Liver (tissue), 8 donors: ENCODE measurements at regions not wholly inside any gene's neighbourhood (a gene's known extent, or its start where the extent isn't known, plus 50 kb on each side); places are given as distances from the start of the nearest gene placed in this dataset.
A peak's percentile ranks its signal among the peaks of the same experiment; 100 is the strongest.

Experiments used
- DNase-seq: peaks from one replicate; pipeline ENCODE4 v3.0.0-alpha.2; 2017; ENCODE audit warnings: low spot score
- H3K27ac ChIP-seq, 2 donors: one replicate each; pipeline ENCODE4 v1.7.0; 2013; ENCODE audit warnings: inconsistent platforms in 2 of 2, low read length in 2 of 2, control low read depth in 1 of 2, low read depth in 1 of 2, mild to moderate bottlenecking in 1 of 2
- H3K27me3 ChIP-seq, 4 donors: one replicate each; pipeline versions ENCODE4 v1.6.1 to v1.7.0; 2013; ENCODE audit warnings: low read length in 3 of 4, inconsistent platforms in 1 of 4, mild to moderate bottlenecking in 1 of 4, moderate library complexity in 1 of 4; ENCODE audit not compliant: control insufficient read depth in 4 of 4, insufficient read depth in 4 of 4
- H3K36me3 ChIP-seq, 4 donors: one replicate each; pipeline versions ENCODE4 v1.6.1 to v1.7.0; 2013; ENCODE audit warnings: low read length in 3 of 4, mild to moderate bottlenecking in 3 of 4, low read depth in 1 of 4, moderate library complexity in 1 of 4; ENCODE audit not compliant: control insufficient read depth in 4 of 4, insufficient read depth in 3 of 4
- H3K4me1 ChIP-seq, 4 donors: one replicate each; pipeline versions ENCODE4 v1.6.1 to v1.7.0; 2013; ENCODE audit warnings: low read length in 3 of 4, mild to moderate bottlenecking in 3 of 4, moderate library complexity in 1 of 4; ENCODE audit not compliant: control insufficient read depth in 4 of 4, insufficient read depth in 4 of 4
- H3K4me3 ChIP-seq, 3 donors: one replicate each; pipeline versions ENCODE4 v1.6.1 to v1.7.0; 2013; ENCODE audit warnings: low read length in 3 of 3, control low read depth in 1 of 3, low read depth in 1 of 3, mild to moderate bottlenecking in 1 of 3
- H3K9ac ChIP-seq, 2 donors: one replicate each; pipeline ENCODE4 v1.7.0; 2013; ENCODE audit warnings: low read length in 2 of 2, mild to moderate bottlenecking in 2 of 2, moderate library complexity in 2 of 2, control low read depth in 1 of 2, low read depth in 1 of 2
- H3K9me3 ChIP-seq, 4 donors: one replicate each; pipeline versions ENCODE4 v1.6.1 to v1.7.0; 2013; ENCODE audit warnings: low read length in 3 of 4; ENCODE audit not compliant: control insufficient read depth in 4 of 4
- ATF3 ChIP-seq: IDR thresholded peaks from 2 replicates; pipeline ENCODE4 v1.6.1; 2016; ENCODE audit warnings: antibody characterized with exemption
- CTCF ChIP-seq: fragments of 150-350 bp; IDR thresholded peaks from 2 replicates; pipeline ENCODE4 v1.5.1; 2017; ENCODE audit warnings: improper control_type of control experiment, low read depth, low read length; ENCODE audit not compliant: missing input control
- EGR1 ChIP-seq, 2 donors: IDR thresholded peaks; 2 replicates each; pipeline ENCODE4 v1.6.1; 2016 to 2018; ENCODE audit warnings: antibody characterized with exemption in 2 of 2, low read depth in 2 of 2
- FOXA1 ChIP-seq: IDR thresholded peaks from 2 replicates; pipeline ENCODE4 v1.6.1; 2016; ENCODE audit warnings: antibody characterized with exemption
- FOXA2 ChIP-seq: IDR thresholded peaks from 2 replicates; pipeline ENCODE4 v1.6.1; 2016; ENCODE audit warnings: antibody characterized with exemption
- GABPA ChIP-seq, 2 donors: IDR thresholded peaks in 1 of 2; conservative IDR thresholded peaks in 1 of 2; 2 replicates each; pipeline ENCODE4 v1.6.1; 2016; ENCODE audit warnings: antibody characterized with exemption in 2 of 2, mild to moderate bottlenecking in 1 of 2, moderate library complexity in 1 of 2
- HNF4A ChIP-seq, 2 donors: conservative IDR thresholded peaks; 2 replicates each; pipeline ENCODE4 v1.6.1; 2016; ENCODE audit warnings: antibody characterized with exemption in 2 of 2, mild to moderate bottlenecking in 2 of 2
- HNF4G ChIP-seq: IDR thresholded peaks from 2 replicates; pipeline ENCODE4 v1.6.1; 2016; ENCODE audit warnings: antibody characterized with exemption
- JUND ChIP-seq, 2 donors: IDR thresholded peaks; 2 replicates each; pipeline ENCODE4 v1.6.1; 2016; ENCODE audit warnings: antibody characterized with exemption in 2 of 2
- MAX ChIP-seq: IDR thresholded peaks from 2 replicates; pipeline ENCODE4 v1.6.1; 2016; ENCODE audit warnings: antibody characterized with exemption
- NR2F2 ChIP-seq: IDR thresholded peaks from 2 replicates; pipeline ENCODE4 v1.6.1; 2016; ENCODE audit warnings: antibody characterized with exemption
- RAD21 ChIP-seq, 2 donors: IDR thresholded peaks; 2 replicates each; pipeline ENCODE4 v1.6.1; 2016; ENCODE audit warnings: antibody characterized with exemption in 2 of 2, mild to moderate bottlenecking in 2 of 2
- REST ChIP-seq: IDR thresholded peaks from 2 replicates; pipeline ENCODE4 v1.6.1; 2016; ENCODE audit warnings: antibody characterized with exemption, mild to moderate bottlenecking
- RXRA ChIP-seq, 2 donors: IDR thresholded peaks; 2 replicates each; pipeline ENCODE4 v1.6.1; 2017 to 2018; ENCODE audit warnings: antibody characterized with exemption in 2 of 2, mild to moderate bottlenecking in 1 of 2
- SP1 ChIP-seq: IDR thresholded peaks from 2 replicates; pipeline ENCODE4 v1.6.1; 2018; ENCODE audit warnings: antibody characterized with exemption, mild to moderate bottlenecking
- TAF1 ChIP-seq: conservative IDR thresholded peaks from 2 replicates; pipeline ENCODE4 v1.6.1; 2016; ENCODE audit warnings: antibody characterized with exemption, mild to moderate bottlenecking
- YY1 ChIP-seq: IDR thresholded peaks from 2 replicates; pipeline ENCODE4 v1.6.1; 2016; ENCODE audit warnings: antibody characterized with exemption, mild to moderate bottlenecking
- ZBTB33 ChIP-seq: IDR thresholded peaks from 2 replicates; pipeline ENCODE4 v1.6.1; 2016; ENCODE audit warnings: antibody characterized with exemption
- WGBS: extraction: QIAGEN DNeasy Blood & Tissue Kit; methylation state at CpG from one replicate; pipeline ENCODE4 v1.1.7; 2013; 5-methylcytosine and 5-hydroxymethylcytosine counted together
- donor health status: healthy.
- donor health status: healthy.
- donor health status: healthy.
- donor health status: healthy.
- donor health status: healthy.

GRCh38 chr20:56786503-56786902 is 157.4 kb downstream of the TFAP2C start:
- no peak overlapping the region for H3K4me3 ChIP-seq
- H3K36me3 ChIP-seq: no peaks in the 10 kb centered on the region
- no peak overlapping the region for H3K27ac ChIP-seq
- no peaks in the 10 kb centered on the region for H3K9me3 ChIP-seq
- H3K4me1 ChIP-seq: peaks cover 5 to 14% (median 11%) of the 10 kb centered on the region in 4 donors
- no peak for TF ChIP-seq RAD21 (IDR thresholded peaks at IDR 0.05)
- TF ChIP-seq EGR1 (IDR thresholded peaks at IDR 0.05; ENCODE audit: low read depth in 2 of 2): no peak
- TF ChIP-seq JUND (IDR thresholded peaks at IDR 0.05): no peak
- no peak for TF ChIP-seq GABPA (IDR thresholded peaks at IDR 0.05 in 1 of 2, conservative IDR thresholded peaks at IDR 0.05 in 1 of 2)
- no peak for TF ChIP-seq HNF4A (conservative IDR thresholded peaks at IDR 0.05)
- no peak for TF ChIP-seq MAX
- TF ChIP-seq TAF1: no peak
- TF ChIP-seq REST: no peak
- TF ChIP-seq ATF3: no peak
- no peak for TF ChIP-seq NR2F2
- no peak for TF ChIP-seq RXRA (IDR thresholded peaks at IDR 0.05)
- TF ChIP-seq FOXA1: no peak
- DNase-seq: no peak
- H3K9ac ChIP-seq: no peak overlapping the region
- no peaks in the 10 kb centered on the region for H3K27me3 ChIP-seq
- 81% methylated on average over 5 of the region's 5 CpGs for WGBS

- WGBS: 58% methylated on average over 7 of the region's 7 CpGs
Measured at GRCh38 chr20:56788041-56788670, 159.1 kb downstream of the TFAP2C start.

More at GRCh38 chr20:56788041-56788670, 159.1 kb downstream of the TFAP2C start:
- H3K27ac ChIP-seq: peak overlapping the region in 1 of 2 donors; percentile 7
- TF ChIP-seq HNF4A (conservative IDR thresholded peaks at IDR 0.05) (peak; percentile 43 to 79), EGR1 (IDR thresholded peaks at IDR 0.05; ENCODE audit: low read depth in 2 of 2) (no peak), CTCF (no peak), YY1 (peak; percentile 70), ZBTB33 (peak; percentile 62), SP1 (no peak), HNF4G (no peak), TAF1 (no peak), JUND (IDR thresholded peaks at IDR 0.05) (peak; percentile 71 to 92), REST (peak; percentile 23), MAX (peak; percentile 95), GABPA (IDR thresholded peaks at IDR 0.05 in 1 of 2, conservative IDR thresholded peaks at IDR 0.05 in 1 of 2) (peak in 1 of 2 donors; percentile 42), ATF3 (peak; percentile 19), FOXA1 (no peak), RXRA (IDR thresholded peaks at IDR 0.05) (peak; percentile 54 to 91), RAD21 (IDR thresholded peaks at IDR 0.05) (no peak), NR2F2 (no peak), FOXA2 (peak; percentile 70)
- no peak for DNase-seq
- no peak overlapping the region for H3K4me3 ChIP-seq
- H3K27me3 ChIP-seq: no peaks in the 10 kb centered on the region
- H3K9me3 ChIP-seq: no peaks in the 10 kb centered on the region
- H3K4me1 ChIP-seq: peaks cover 5 to 13% (median 9%) of the 10 kb centered on the region in 4 donors
- H3K9ac ChIP-seq: no peak overlapping the region
- H3K36me3 ChIP-seq: no peaks in the 10 kb centered on the region
